SK-N-SH (cell line): ENCODE measurements at regions not wholly inside any gene's neighbourhood (a gene's known extent, or its start where the extent isn't known, plus 50 kb on each side); places are given as distances from the start of the nearest gene placed in this dataset.
A peak's percentile ranks its signal among the peaks of the same experiment; 100 is the strongest.

Experiments
- CTCF ChIA-PET: fragments of 300-600, 350-600 bp; formaldehyde crosslinking; extraction: SDS; loops from one replicate; lab custom pipeline; 2021; lab: Yijun Ruan, JAX
- POLR2A ChIA-PET: fragments of 350-600 bp; sonication (Branson Sonifier 250); formaldehyde crosslinking; extraction: SDS; loops from one replicate; lab custom pipeline; 2020; ENCODE audit warnings: antibody characterized with exemption, inconsistent platforms; lab: Yijun Ruan, JAX
- DNase-seq: peaks from one replicate; pipeline ENCODE4 v3.0.0; 2012
- H2AFZ ChIP-seq: fragments of 200-600 bp; sonication (generic); 2 replicates; pipeline ENCODE4 v1.8.1; 2016; ENCODE audit warnings: antibody characterized with exemption, mild to moderate bottlenecking, low read depth
- H3F3A ChIP-seq: fragments of 200-600 bp; sonication (generic); replicated peaks from 2 replicates; pipeline ENCODE3; 2016; ENCODE audit warnings: antibody characterized with exemption, mild to moderate bottlenecking; ENCODE audit not compliant: insufficient read depth
- H3K27ac ChIP-seq, 2 experiments: fragments of 200-500 bp in 1 of 2; fragments of 200-600 bp in 1 of 2; sonication (Bioruptor generic) in 1 of 2; sonication (generic), shearing (Covaris generic) in 1 of 2; 2 replicates each; pipeline versions ENCODE4 v1.5.1 to v1.6.1; 2014 to 2016; ENCODE audit warnings: low read depth in 2 of 2, inconsistent platforms in 1 of 2, low read length in 1 of 2, mild to moderate bottlenecking in 1 of 2, mixed read lengths in 1 of 2
- H3K27me3 ChIP-seq: fragments of 200-600 bp; sonication (generic), shearing (Covaris generic); 2 replicates; pipeline ENCODE4 v1.6.1; 2016; ENCODE audit warnings: mixed run types; ENCODE audit not compliant: insufficient read depth
- H3K36me3 ChIP-seq, 2 experiments: fragments of 200-500 bp in 1 of 2; fragments of 200-600 bp in 1 of 2; sonication (Bioruptor generic) in 1 of 2; sonication (generic) in 1 of 2; replicated peaks in 1 of 2; 2 replicates each; pipeline versions ENCODE3 to v1.5.1; 2014 to 2016; ENCODE audit warnings: low read length in 1 of 2, mild to moderate bottlenecking in 1 of 2; ENCODE audit not compliant: insufficient read depth in 2 of 2, control insufficient read depth in 1 of 2
- H3K4me1 ChIP-seq, 2 experiments: fragments of 200-500 bp in 1 of 2; fragments of 200-600 bp in 1 of 2; sonication (Bioruptor generic) in 1 of 2; sonication (generic), shearing (Covaris generic) in 1 of 2; 2 replicates each; pipeline versions ENCODE4 v1.5.1 to v1.6.1; 2014 to 2016; ENCODE audit warnings: low read depth in 1 of 2, low read length in 1 of 2, mixed run types in 1 of 2; ENCODE audit not compliant: insufficient read depth in 2 of 2, control insufficient read depth in 1 of 2
- H3K4me2 ChIP-seq: fragments of 200-600 bp; sonication (generic), shearing (Covaris generic); 2 replicates; pipeline ENCODE4 v1.6.1; 2017; ENCODE audit warnings: mixed run types
- H3K4me3 ChIP-seq, 2 experiments: fragments of 200-500 bp in 1 of 2; fragments of 200-600 bp in 1 of 2; sonication (Bioruptor generic) in 1 of 2; sonication (generic), shearing (Covaris generic) in 1 of 2; 2 replicates each; pipeline versions ENCODE4 v1.5.1 to v1.8.1; 2014 to 2016; ENCODE audit warnings: low read depth in 2 of 2, inconsistent platforms in 1 of 2, low read length in 1 of 2, mild to moderate bottlenecking in 1 of 2, mixed read lengths in 1 of 2, moderate library complexity in 1 of 2
- H3K79me2 ChIP-seq: fragments of 200-600 bp; sonication (generic); 2 replicates; pipeline ENCODE4 v1.8.1; 2017; ENCODE audit warnings: mild to moderate bottlenecking; ENCODE audit not compliant: insufficient read depth
- H3K9ac ChIP-seq: fragments of 200-600 bp; sonication (generic); 2 replicates; pipeline ENCODE4 v1.6.1; 2017; ENCODE audit warnings: mixed run types
- H3K9me2 ChIP-seq: fragments of 200-600 bp; sonication (generic); 2 replicates; pipeline ENCODE4 v1.6.1; 2017; ENCODE audit warnings: mixed run types
- H3K9me3 ChIP-seq: fragments of 200-600 bp; sonication (generic); 2 replicates; pipeline ENCODE4 v1.6.1; 2017; ENCODE audit warnings: mixed run types, mild to moderate bottlenecking, moderate library complexity
- H4K20me1 ChIP-seq: fragments of 200-600 bp; sonication (generic); 2 replicates; pipeline ENCODE4 v1.6.1; 2017; ENCODE audit warnings: mild to moderate bottlenecking, mixed run types; ENCODE audit not compliant: insufficient read depth
- ELF1 ChIP-seq: IDR thresholded peaks from 2 replicates; pipeline ENCODE4 v1.4.0; 2012
- EP300 ChIP-seq, 2 experiments: IDR thresholded peaks; 2 replicates each; pipeline versions ENCODE4 v1.4.0 to v1.6.1; 2012; ENCODE audit warnings: borderline replicate concordance in 1 of 2, low read depth in 1 of 2, low read length in 1 of 2
- EZH2phosphoT487 ChIP-seq: fragments of 200-600 bp; sonication (generic); IDR thresholded peaks from 2 replicates; pipeline ENCODE4 v1.6.1; 2017; ENCODE audit warnings: low read depth, mixed run types, mild to moderate bottlenecking, antibody characterized with exemption, moderate library complexity, borderline replicate concordance
- FOXJ3 ChIP-seq: sonication (generic); formaldehyde crosslinking; IDR thresholded peaks from 2 replicates; pipeline ENCODE4 v1.5.1; 2020; ENCODE audit warnings: mild to moderate bottlenecking, missing genetic modification reagents
- FOXM1 ChIP-seq: IDR thresholded peaks from 2 replicates; pipeline ENCODE4 v1.4.0; 2012; ENCODE audit warnings: low read depth, mild to moderate bottlenecking
- JUND ChIP-seq: IDR thresholded peaks from 2 replicates; pipeline ENCODE4 v1.4.0; 2012
- POLR2AphosphoS5 ChIP-seq: IDR thresholded peaks from 2 replicates; pipeline ENCODE4 v1.6.1; 2012; ENCODE audit warnings: low read depth, low read length
- RFX5 ChIP-seq: IDR thresholded peaks from 2 replicates; pipeline ENCODE4 v1.6.1; 2012; ENCODE audit warnings: mild to moderate bottlenecking, improper control_type of control experiment, low read length
- RXRA ChIP-seq: IDR thresholded peaks from 2 replicates; pipeline ENCODE4 v1.4.0; 2012; ENCODE audit warnings: low read depth, mild to moderate bottlenecking, borderline replicate concordance
- SMC3 ChIP-seq: IDR thresholded peaks from 2 replicates; pipeline ENCODE4 v1.6.1; 2012; ENCODE audit warnings: low read depth, low read length, improper control_type of control experiment
- TAF1 ChIP-seq: IDR thresholded peaks from 2 replicates; pipeline ENCODE4 v1.6.1; 2012; ENCODE audit warnings: low read depth, mild to moderate bottlenecking, low read length, moderate library complexity, borderline replicate concordance
- TCF12 ChIP-seq: IDR thresholded peaks from 2 replicates; pipeline ENCODE4 v1.4.0; 2012
- YY1 ChIP-seq: IDR thresholded peaks from 2 replicates; pipeline ENCODE4 v1.4.0; 2012; ENCODE audit warnings: low read depth, mild to moderate bottlenecking
- WGBS: methylation state at CpG from one replicate; pipeline ENCODE4 v1.1.6; 2017; ENCODE audit warnings: low lambda C conversion rate; 5-methylcytosine and 5-hydroxymethylcytosine counted together
- TF ChIP-seq, protein P1 (sequence below): IDR thresholded peaks from 2 replicates; pipeline ENCODE4 v1.4.0; 2012; ENCODE audit warnings: low read depth, borderline replicate concordance
- TF ChIP-seq, protein P2 (sequence below): IDR thresholded peaks from 2 replicates; pipeline ENCODE4 v1.6.1; 2012; ENCODE audit warnings: mild to moderate bottlenecking, low read depth, low read length, moderate library complexity
- TF ChIP-seq, protein P3 (sequence below): fragments of 200-600 bp; sonication (generic); IDR thresholded peaks from 2 replicates; pipeline ENCODE4 v1.6.1; 2017; ENCODE audit warnings: antibody characterized with exemption, mild to moderate bottlenecking, moderate library complexity
- TF ChIP-seq, protein P4 (sequence below): fragments of 150-350 bp; IDR thresholded peaks from 2 replicates; pipeline ENCODE4 v1.6.1; 2016; ENCODE audit warnings: mild to moderate bottlenecking, low read depth, low read length
- TF ChIP-seq, protein P5 (sequence below): IDR thresholded peaks from 2 replicates; pipeline ENCODE4 v1.4.0; 2012; ENCODE audit warnings: low read depth

DNA sequence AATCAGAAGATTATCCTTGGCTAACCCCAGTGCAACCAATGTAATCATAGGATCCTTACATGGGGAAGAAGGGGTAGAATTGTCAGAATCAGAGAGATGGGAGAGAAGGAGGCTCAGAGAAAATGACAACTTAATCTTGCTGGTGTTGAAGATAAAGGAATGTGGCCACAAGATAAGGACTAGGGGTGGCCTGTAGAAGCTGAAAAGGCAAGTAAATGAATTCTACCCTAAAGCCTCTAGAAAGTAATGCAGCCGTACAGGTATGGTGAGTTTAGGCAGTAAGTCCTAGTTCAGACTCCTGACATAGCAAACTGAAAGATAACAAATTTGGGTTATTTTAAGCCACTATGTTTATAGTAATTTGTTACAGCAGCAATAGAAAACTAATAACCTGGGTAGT, 718.5 kb downstream of the SLITRK6 start:
- H3K9me2 ChIP-seq, result no peaks in the 10 kb centered on the region
- H3K9me3 ChIP-seq, result no peaks in the 10 kb centered on the region
- TF ChIP-seq EZH2phosphoT487, result no peak
- no peak for TF ChIP-seq EP300 (IDR thresholded peaks at IDR 0.05; ENCODE audit: borderline replicate concordance in 1 of 2, low read depth in 1 of 2, low read length in 1 of 2)
- 0 out of 2 replicates have a peak overlapping the region, but pooled peaks have one; percentile 19 for H2AFZ ChIP-seq
- no peak overlapping the region for H3K4me3 ChIP-seq
- no peaks in the 10 kb centered on the region for H3F3A ChIP-seq
- H3K27ac ChIP-seq, result no peak overlapping the region
- DNase-seq, result peak; percentile 10
- no peaks in the 10 kb centered on the region for H3K36me3 ChIP-seq
- no peaks in the 10 kb centered on the region; a peak in 2 of 4 replicates for H3K4me1 ChIP-seq
- ChIA-PET CTCF (no interaction called here), POLR2A (no interaction called here)
- no peaks in the 10 kb centered on the region for H3K79me2 ChIP-seq
- H3K27me3 ChIP-seq, result no peaks in the 10 kb centered on the region
- H3K9ac ChIP-seq, result no peak overlapping the region
- no peak overlapping the region for H3K4me2 ChIP-seq
- H4K20me1 ChIP-seq, result no peaks in the 10 kb centered on the region
- WGBS, result 95% methylated on average over 1 of the region's 1 CpG

DNA sequence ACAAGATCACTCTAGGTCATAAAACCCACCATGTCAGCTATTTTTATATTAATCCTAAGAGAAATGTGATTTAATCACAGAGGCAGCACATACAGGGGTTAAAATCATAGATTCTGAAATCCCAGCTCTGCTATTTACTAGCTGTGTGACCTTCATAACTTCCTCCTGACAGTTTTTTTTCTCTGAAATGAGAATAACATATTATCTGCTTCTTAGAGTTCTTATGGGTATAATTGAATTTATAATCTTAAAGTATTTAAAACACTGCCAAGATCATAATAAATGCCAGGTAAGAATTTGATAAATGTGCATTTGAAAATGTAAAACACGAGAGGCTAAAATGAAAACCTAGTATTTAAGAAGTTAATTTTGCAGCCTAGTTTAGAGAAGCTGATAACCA, 722.9 kb downstream of the SLITRK6 start:
- ChIA-PET POLR2A (no interaction called here), CTCF (interaction anchor here (0.9 kb wide), 1 partner anchor 19 kb away, joined by 4 read pairs; no protein-coding TSS in a partner anchor)
- H3K79me2 ChIP-seq, result no peaks in the 10 kb centered on the region
- H3K4me3 ChIP-seq, result no peak overlapping the region
- no peaks in the 10 kb centered on the region for H3K27me3 ChIP-seq
- no peaks in the 10 kb centered on the region; a peak in 2 of 4 replicates for H3K4me1 ChIP-seq
- no peak overlapping the region for H3K27ac ChIP-seq
- no peaks in the 10 kb centered on the region for H3F3A ChIP-seq
- no peaks in the 10 kb centered on the region for H4K20me1 ChIP-seq
- 34% methylated on average over 1 of the region's 1 CpG for WGBS
- no peak for DNase-seq
- no peak overlapping the region for H2AFZ ChIP-seq
- no peak overlapping the region for H3K9ac ChIP-seq
- H3K9me2 ChIP-seq, result no peaks in the 10 kb centered on the region
- H3K36me3 ChIP-seq, result no peaks in the 10 kb centered on the region
- H3K9me3 ChIP-seq, result no peaks in the 10 kb centered on the region
- no peak overlapping the region for H3K4me2 ChIP-seq
- TF ChIP-seq TCF12, result no peak
- no peak for TF ChIP-seq FOXM1
- no peak for TF ChIP-seq JUND
- TF ChIP-seq, protein P1, sequence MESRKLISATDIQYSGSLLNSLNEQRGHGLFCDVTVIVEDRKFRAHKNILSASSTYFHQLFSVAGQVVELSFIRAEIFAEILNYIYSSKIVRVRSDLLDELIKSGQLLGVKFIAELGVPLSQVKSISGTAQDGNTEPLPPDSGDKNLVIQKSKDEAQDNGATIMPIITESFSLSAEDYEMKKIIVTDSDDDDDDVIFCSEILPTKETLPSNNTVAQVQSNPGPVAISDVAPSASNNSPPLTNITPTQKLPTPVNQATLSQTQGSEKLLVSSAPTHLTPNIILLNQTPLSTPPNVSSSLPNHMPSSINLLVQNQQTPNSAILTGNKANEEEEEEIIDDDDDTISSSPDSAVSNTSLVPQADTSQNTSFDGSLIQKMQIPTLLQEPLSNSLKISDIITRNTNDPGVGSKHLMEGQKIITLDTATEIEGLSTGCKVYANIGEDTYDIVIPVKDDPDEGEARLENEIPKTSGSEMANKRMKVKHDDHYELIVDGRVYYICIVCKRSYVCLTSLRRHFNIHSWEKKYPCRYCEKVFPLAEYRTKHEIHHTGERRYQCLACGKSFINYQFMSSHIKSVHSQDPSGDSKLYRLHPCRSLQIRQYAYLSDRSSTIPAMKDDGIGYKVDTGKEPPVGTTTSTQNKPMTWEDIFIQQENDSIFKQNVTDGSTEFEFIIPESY, result no peak
- no peak for TF ChIP-seq RFX5
- no peak for TF ChIP-seq RXRA
- no peak for TF ChIP-seq ELF1
- TF ChIP-seq, protein P2, sequence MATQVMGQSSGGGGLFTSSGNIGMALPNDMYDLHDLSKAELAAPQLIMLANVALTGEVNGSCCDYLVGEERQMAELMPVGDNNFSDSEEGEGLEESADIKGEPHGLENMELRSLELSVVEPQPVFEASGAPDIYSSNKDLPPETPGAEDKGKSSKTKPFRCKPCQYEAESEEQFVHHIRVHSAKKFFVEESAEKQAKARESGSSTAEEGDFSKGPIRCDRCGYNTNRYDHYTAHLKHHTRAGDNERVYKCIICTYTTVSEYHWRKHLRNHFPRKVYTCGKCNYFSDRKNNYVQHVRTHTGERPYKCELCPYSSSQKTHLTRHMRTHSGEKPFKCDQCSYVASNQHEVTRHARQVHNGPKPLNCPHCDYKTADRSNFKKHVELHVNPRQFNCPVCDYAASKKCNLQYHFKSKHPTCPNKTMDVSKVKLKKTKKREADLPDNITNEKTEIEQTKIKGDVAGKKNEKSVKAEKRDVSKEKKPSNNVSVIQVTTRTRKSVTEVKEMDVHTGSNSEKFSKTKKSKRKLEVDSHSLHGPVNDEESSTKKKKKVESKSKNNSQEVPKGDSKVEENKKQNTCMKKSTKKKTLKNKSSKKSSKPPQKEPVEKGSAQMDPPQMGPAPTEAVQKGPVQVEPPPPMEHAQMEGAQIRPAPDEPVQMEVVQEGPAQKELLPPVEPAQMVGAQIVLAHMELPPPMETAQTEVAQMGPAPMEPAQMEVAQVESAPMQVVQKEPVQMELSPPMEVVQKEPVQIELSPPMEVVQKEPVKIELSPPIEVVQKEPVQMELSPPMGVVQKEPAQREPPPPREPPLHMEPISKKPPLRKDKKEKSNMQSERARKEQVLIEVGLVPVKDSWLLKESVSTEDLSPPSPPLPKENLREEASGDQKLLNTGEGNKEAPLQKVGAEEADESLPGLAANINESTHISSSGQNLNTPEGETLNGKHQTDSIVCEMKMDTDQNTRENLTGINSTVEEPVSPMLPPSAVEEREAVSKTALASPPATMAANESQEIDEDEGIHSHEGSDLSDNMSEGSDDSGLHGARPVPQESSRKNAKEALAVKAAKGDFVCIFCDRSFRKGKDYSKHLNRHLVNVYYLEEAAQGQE, result no peak
- no peak for TF ChIP-seq FOXJ3
- TF ChIP-seq, protein P3, sequence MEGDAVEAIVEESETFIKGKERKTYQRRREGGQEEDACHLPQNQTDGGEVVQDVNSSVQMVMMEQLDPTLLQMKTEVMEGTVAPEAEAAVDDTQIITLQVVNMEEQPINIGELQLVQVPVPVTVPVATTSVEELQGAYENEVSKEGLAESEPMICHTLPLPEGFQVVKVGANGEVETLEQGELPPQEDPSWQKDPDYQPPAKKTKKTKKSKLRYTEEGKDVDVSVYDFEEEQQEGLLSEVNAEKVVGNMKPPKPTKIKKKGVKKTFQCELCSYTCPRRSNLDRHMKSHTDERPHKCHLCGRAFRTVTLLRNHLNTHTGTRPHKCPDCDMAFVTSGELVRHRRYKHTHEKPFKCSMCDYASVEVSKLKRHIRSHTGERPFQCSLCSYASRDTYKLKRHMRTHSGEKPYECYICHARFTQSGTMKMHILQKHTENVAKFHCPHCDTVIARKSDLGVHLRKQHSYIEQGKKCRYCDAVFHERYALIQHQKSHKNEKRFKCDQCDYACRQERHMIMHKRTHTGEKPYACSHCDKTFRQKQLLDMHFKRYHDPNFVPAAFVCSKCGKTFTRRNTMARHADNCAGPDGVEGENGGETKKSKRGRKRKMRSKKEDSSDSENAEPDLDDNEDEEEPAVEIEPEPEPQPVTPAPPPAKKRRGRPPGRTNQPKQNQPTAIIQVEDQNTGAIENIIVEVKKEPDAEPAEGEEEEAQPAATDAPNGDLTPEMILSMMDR, result no peak
- no peak for TF ChIP-seq TAF1
- TF ChIP-seq, protein P4, sequence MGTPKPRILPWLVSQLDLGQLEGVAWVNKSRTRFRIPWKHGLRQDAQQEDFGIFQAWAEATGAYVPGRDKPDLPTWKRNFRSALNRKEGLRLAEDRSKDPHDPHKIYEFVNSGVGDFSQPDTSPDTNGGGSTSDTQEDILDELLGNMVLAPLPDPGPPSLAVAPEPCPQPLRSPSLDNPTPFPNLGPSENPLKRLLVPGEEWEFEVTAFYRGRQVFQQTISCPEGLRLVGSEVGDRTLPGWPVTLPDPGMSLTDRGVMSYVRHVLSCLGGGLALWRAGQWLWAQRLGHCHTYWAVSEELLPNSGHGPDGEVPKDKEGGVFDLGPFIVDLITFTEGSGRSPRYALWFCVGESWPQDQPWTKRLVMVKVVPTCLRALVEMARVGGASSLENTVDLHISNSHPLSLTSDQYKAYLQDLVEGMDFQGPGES, result no peak
- TF ChIP-seq SMC3, result no peak
- no peak for TF ChIP-seq YY1
- no peak for TF ChIP-seq POLR2AphosphoS5
- TF ChIP-seq, protein P5, sequence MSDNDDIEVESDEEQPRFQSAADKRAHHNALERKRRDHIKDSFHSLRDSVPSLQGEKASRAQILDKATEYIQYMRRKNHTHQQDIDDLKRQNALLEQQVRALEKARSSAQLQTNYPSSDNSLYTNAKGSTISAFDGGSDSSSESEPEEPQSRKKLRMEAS, result no peak
